Upper lobe of right lung (tissue), 1 donor: ENCODE measurements at regions not wholly inside any gene's neighbourhood (a gene's known extent, or its start where the extent isn't known, plus 50 kb on each side); places are given as distances from the start of the nearest gene placed in this dataset.

Experiments
- ATAC-seq: fragments of 200-7000 bp; cut with Tn5 transposase; one replicate; pipeline ENCODE4 v1.9.1; 2020; ENCODE audit warnings: mild to moderate bottlenecking, moderate library complexity
- DNase-seq: peaks from one replicate; pipeline ENCODE4 v3.0.0-alpha.2; 2020
- H3K27ac ChIP-seq: fragments of 200-600 bp; one replicate; pipeline ENCODE4 v1.8.0; 2022
- H3K27me3 ChIP-seq: fragments of 200-600 bp; one replicate; pipeline ENCODE4 v1.8.0; 2022; ENCODE audit warnings: mild to moderate bottlenecking
- H3K36me3 ChIP-seq: fragments of 200-600 bp; one replicate; pipeline ENCODE4 v1.8.0; 2022
- H3K4me1 ChIP-seq: fragments of 200-600 bp; one replicate; pipeline ENCODE4 v1.8.0; 2022
- H3K4me3 ChIP-seq: fragments of 200-600 bp; one replicate; pipeline ENCODE4 v1.8.0; 2022; ENCODE audit warnings: mild to moderate bottlenecking
- H3K9me3 ChIP-seq: fragments of 200-600 bp; one replicate; pipeline ENCODE4 v1.8.0; 2022
- intact Hi-C: fragments of 100-400 bp; cut with DNase I; formaldehyde crosslinking; loops from one replicate; pipeline ENCODE4 v1.11.0; 2022
- TF ChIP-seq, protein P1 (sequence below): fragments of 200-600 bp; IDR thresholded peaks from one replicate; pipeline ENCODE4 v1.8.0; 2022; ENCODE audit warnings: antibody characterized with exemption
- donor health status: DM: no; HTN: yes; CAD: no; lungs with severe emphysema.

DNA sequence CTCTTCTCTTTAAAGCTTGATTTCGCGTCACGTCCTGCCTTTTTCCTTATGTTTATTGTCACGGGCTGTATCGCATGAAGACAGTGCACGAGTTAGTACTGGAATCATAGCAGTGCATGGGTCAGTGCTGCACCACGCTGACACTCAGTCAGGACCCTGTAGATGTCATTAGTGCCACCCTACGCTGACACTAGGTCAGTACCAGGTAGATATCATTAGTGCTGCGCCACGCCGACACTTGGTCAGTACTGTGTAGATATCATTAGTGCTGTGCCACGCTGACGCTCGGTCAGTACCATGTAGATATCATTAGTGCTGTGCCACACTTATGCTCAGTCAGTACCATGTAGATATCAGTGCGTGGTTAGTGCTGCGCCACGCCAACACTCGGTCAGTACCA lies 106.2 kb upstream of the ZNF469 start:
- TF ChIP-seq, protein P1, sequence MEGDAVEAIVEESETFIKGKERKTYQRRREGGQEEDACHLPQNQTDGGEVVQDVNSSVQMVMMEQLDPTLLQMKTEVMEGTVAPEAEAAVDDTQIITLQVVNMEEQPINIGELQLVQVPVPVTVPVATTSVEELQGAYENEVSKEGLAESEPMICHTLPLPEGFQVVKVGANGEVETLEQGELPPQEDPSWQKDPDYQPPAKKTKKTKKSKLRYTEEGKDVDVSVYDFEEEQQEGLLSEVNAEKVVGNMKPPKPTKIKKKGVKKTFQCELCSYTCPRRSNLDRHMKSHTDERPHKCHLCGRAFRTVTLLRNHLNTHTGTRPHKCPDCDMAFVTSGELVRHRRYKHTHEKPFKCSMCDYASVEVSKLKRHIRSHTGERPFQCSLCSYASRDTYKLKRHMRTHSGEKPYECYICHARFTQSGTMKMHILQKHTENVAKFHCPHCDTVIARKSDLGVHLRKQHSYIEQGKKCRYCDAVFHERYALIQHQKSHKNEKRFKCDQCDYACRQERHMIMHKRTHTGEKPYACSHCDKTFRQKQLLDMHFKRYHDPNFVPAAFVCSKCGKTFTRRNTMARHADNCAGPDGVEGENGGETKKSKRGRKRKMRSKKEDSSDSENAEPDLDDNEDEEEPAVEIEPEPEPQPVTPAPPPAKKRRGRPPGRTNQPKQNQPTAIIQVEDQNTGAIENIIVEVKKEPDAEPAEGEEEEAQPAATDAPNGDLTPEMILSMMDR, result no peak
- intact Hi-C loops, result no loop called here

GRCh38 chr16:88279998-88280397 lies 102.8 kb upstream of the ZNF469 start:
- Histone ChIP-seq H3K4me1 (no peaks in the 10 kb centered on the region), H3K36me3 (no peaks in the 10 kb centered on the region), H3K27ac (no peak overlapping the region), H3K27me3 (no peaks in the 10 kb centered on the region), H3K4me3 (no peak overlapping the region), H3K9me3 (no peaks in the 10 kb centered on the region)
- intact Hi-C loops, result no loop called here
- no peak for DNase-seq
- TF ChIP-seq, protein P1, result no peak
- ATAC-seq, result no peak

More for the DNA sequence above, 106.2 kb upstream of the ZNF469 start:
- no peaks in the 10 kb centered on the region for H3K36me3 ChIP-seq
- no peak for DNase-seq
- no peak overlapping the region for H3K27ac ChIP-seq
- H3K4me1 ChIP-seq, result no peaks in the 10 kb centered on the region
- no peaks in the 10 kb centered on the region for H3K9me3 ChIP-seq
- H3K4me3 ChIP-seq, result no peak overlapping the region
- no peaks in the 10 kb centered on the region for H3K27me3 ChIP-seq
- no peak for ATAC-seq

DNA sequence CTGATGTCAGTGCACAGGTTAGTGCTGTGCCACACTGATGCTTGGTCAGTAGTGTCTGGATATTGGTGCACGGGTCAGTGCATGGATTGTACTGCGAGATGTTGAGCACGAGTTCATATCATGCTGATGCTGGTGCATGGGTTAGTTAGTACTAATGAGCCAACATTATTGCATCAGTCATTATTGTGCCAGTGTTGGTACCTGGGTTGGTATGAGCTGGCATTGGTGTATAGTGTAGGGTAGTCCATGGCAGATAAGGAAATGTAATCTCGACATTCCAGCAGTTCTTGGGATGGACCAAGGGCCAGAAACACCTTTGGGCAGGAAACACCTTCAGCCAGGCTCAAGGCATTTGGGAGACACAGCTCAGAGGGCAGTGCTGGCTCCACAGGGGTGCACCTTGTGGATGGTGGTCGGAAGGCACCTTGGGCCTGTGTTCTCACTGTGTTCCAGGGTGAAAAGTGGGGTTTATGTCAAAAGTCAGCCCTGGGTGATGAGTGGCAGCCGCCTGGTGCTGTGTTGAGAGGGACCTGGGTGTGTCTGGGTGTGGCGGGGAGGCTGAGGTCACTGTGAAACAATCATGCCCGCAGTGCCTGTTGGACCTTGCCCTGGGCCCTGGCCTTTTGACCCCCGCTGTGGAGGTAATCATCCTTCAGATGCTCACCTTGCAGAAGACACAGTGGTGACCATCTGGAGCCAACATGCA lies 100.7 kb upstream of the ZNF469 start:
- intact Hi-C loops, result no loop called here
- no peak overlapping the region for H3K27ac ChIP-seq
- no peak for DNase-seq
- TF ChIP-seq, protein P1, result no peak
- no peak for ATAC-seq
- H3K36me3 ChIP-seq, result no peaks in the 10 kb centered on the region
- no peak overlapping the region for H3K4me3 ChIP-seq
- H3K9me3 ChIP-seq, result peaks cover 7% of the 10 kb centered on the region
- no peaks in the 10 kb centered on the region for H3K27me3 ChIP-seq
- H3K4me1 ChIP-seq, result no peaks in the 10 kb centered on the region

GRCh38 chr16:88282564-88283395 lies 100.0 kb upstream of the ZNF469 start:
- no peak for DNase-seq
- no peak for ATAC-seq
- TF ChIP-seq, protein P1, result no peak
- Histone ChIP-seq H3K4me3 (no peak overlapping the region), H3K27ac (no peak overlapping the region), H3K4me1 (no peaks in the 10 kb centered on the region), H3K9me3 (peaks cover 11% of the 10 kb centered on the region), H3K27me3 (no peaks in the 10 kb centered on the region), H3K36me3 (no peaks in the 10 kb centered on the region)
- intact Hi-C loops, result no loop called here

GRCh38 chr16:88283596-88283995 lies 99.2 kb upstream of the ZNF469 start:
- H3K27ac ChIP-seq, result no peak overlapping the region
- H3K36me3 ChIP-seq, result no peaks in the 10 kb centered on the region
- H3K4me1 ChIP-seq, result no peaks in the 10 kb centered on the region
- ATAC-seq (no peak), DNase-seq (no peak)
- TF ChIP-seq, protein P1, result no peak
- H3K4me3 ChIP-seq, result no peak overlapping the region
- no peaks in the 10 kb centered on the region for H3K27me3 ChIP-seq
- intact Hi-C loops, result no loop called here
- peaks cover 11% of the 10 kb centered on the region for H3K9me3 ChIP-seq
